ENCODE measurements at regions not wholly inside any gene's neighbourhood (a gene's known extent, or its start where the extent isn't known, plus 50 kb on each side); places are given as distances from the start of the nearest gene placed in this dataset.

DNA sequence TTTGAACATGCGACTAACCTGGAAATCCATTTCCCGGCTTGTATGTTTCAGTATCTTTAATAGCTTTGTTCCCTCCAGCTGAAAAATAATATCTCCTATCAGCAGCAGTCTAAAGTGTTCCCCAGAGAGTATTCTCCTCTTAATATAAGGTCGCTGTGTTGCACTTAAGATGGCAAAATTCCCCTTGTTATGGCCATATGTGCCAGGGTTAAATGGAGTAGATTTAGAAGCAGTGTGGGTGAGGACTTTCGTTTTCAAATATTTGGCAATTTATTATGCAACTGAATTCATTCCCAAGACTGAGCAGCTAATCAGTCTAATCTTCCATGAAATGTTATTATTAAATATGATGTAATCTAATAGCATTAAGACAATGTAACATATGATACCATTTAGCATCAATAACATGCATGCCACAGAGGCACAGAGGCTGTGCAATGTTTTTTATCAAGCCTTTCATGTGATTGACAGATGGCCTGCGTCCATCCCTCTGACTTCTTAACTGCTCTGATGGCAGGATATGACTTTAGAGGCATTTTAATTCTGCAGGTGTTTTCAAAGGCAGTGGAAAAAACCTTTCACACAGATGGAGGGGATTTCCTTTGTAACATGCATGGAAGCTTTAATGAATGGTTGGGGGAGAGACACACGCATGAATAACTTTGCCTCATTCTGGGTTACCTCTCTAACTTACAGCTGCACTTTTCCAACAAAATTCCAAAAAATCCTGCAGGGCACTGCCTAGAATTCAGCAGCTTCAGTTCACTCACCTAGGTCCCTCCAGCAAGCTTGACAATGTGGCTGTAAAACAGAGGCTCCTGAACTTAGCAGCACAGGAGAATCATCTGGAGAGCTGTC, 55.1 kb upstream of the ZPBP start (continued):
- TF ChIP-seq, protein P1, sequence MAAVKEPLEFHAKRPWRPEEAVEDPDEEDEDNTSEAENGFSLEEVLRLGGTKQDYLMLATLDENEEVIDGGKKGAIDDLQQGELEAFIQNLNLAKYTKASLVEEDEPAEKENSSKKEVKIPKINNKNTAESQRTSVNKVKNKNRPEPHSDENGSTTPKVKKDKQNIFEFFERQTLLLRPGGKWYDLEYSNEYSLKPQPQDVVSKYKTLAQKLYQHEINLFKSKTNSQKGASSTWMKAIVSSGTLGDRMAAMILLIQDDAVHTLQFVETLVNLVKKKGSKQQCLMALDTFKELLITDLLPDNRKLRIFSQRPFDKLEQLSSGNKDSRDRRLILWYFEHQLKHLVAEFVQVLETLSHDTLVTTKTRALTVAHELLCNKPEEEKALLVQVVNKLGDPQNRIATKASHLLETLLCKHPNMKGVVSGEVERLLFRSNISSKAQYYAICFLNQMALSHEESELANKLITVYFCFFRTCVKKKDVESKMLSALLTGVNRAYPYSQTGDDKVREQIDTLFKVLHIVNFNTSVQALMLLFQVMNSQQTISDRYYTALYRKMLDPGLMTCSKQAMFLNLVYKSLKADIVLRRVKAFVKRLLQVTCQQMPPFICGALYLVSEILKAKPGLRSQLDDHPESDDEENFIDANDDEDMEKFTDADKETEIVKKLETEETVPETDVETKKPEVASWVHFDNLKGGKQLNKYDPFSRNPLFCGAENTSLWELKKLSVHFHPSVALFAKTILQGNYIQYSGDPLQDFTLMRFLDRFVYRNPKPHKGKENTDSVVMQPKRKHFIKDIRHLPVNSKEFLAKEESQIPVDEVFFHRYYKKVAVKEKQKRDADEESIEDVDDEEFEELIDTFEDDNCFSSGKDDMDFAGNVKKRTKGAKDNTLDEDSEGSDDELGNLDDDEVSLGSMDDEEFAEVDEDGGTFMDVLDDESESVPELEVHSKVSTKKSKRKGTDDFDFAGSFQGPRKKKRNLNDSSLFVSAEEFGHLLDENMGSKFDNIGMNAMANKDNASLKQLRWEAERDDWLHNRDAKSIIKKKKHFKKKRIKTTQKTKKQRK (IDR thresholded peaks at IDR 0.05; ENCODE audit: low read depth, low read length) = no peak
- TF ChIP-seq RFX5 (IDR thresholded peaks at IDR 0.05; ENCODE audit: low read depth, low read length) (no peak), CREM (IDR thresholded peaks at IDR 0.05; ENCODE audit: low read depth) (peak; percentile 72; the same call in 1 of the 2 replicates), MEF2B (IDR thresholded peaks at IDR 0.05; ENCODE audit: partially characterized antibody, poor library complexity, severe bottlenecking) (peak; percentile 65), TCF7 (IDR thresholded peaks at IDR 0.05; ENCODE audit: borderline replicate concordance) (peak; percentile 85), NR2C2 (IDR thresholded peaks at IDR 0.05; ENCODE audit: borderline replicate concordance, control insufficient read depth, insufficient read length, low read depth) (no peak)
- TF ChIP-seq, protein P2, sequence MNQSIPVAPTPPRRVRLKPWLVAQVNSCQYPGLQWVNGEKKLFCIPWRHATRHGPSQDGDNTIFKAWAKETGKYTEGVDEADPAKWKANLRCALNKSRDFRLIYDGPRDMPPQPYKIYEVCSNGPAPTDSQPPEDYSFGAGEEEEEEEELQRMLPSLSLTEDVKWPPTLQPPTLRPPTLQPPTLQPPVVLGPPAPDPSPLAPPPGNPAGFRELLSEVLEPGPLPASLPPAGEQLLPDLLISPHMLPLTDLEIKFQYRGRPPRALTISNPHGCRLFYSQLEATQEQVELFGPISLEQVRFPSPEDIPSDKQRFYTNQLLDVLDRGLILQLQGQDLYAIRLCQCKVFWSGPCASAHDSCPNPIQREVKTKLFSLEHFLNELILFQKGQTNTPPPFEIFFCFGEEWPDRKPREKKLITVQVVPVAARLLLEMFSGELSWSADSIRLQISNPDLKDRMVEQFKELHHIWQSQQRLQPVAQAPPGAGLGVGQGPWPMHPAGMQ (IDR thresholded peaks at IDR 0.05; ENCODE audit: borderline replicate concordance) = no peak

All from GM12878 (cell line).